Stimulated activated naive CD8-positive, alpha-beta T cell treated with anti-CD3 and anti-CD28 coated beads, Interleukin-15, Interleukin-2, amounts not matched to agents 100 ng/mL and 50 ng/mL, for 24 hours (primary cell): ENCODE measurements at regions not wholly inside any gene's neighbourhood (a gene's known extent, or its start where the extent isn't known, plus 50 kb on each side); places are given as distances from the start of the nearest gene placed in this dataset.

ENCODE experiments used
- H3K27ac Mint-ChIP-seq: one replicate; pipeline ENCODE4 v1.8.0; 2021; ENCODE audit warnings: mild to moderate bottlenecking, mixed read lengths
- H3K27me3 Mint-ChIP-seq: one replicate; pipeline ENCODE4 v1.8.0; 2021; ENCODE audit warnings: mixed read lengths
- H3K36me3 Mint-ChIP-seq: one replicate; pipeline ENCODE4 v1.8.0; 2021; ENCODE audit warnings: low read depth, mixed read lengths
- H3K4me1 Mint-ChIP-seq: one replicate; pipeline ENCODE4 v1.8.0; 2021; ENCODE audit warnings: low read depth, mixed read lengths
- H3K4me3 Mint-ChIP-seq: one replicate; pipeline ENCODE4 v1.8.0; 2021; ENCODE audit warnings: mild to moderate bottlenecking, mixed read lengths
- H3K9me3 Mint-ChIP-seq: one replicate; pipeline ENCODE4 v1.8.0; 2021; ENCODE audit warnings: mixed read lengths

GRCh38 chr12:67208281-67209067, 60.7 kb upstream of the CAND1 start:
- no peaks in the 10 kb centered on the region for H3K4me1 Mint-ChIP-seq
- H3K9me3 Mint-ChIP-seq: no peaks in the 10 kb centered on the region
- H3K4me3 Mint-ChIP-seq: no peak overlapping the region
- H3K36me3 Mint-ChIP-seq: no peaks in the 10 kb centered on the region
- H3K27ac Mint-ChIP-seq: no peak overlapping the region
- peaks cover 43% of the 10 kb centered on the region for H3K27me3 Mint-ChIP-seq

DNA sequence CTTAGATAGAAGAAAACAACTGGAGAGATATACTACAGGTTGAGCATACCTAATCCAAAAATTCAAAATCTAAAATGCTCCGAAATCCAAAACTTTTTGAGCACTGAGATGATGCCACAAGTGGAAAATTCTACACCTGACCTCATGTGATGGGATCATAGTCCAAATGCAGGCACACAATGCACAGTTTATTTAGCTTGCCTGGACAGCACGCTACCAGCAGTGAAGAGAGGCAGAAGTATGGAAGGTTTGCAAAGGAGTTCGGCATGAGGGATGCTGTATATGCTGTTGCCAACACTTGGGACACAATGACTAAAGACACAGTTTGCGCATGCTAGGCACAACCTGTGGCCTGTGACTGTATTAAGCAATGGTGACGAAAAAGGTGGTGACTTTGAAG, 58.1 kb upstream of the CAND1 start:
- H3K36me3 Mint-ChIP-seq: no peaks in the 10 kb centered on the region
- H3K27ac Mint-ChIP-seq: no peak overlapping the region
- no peak overlapping the region for H3K4me3 Mint-ChIP-seq
- no peaks in the 10 kb centered on the region for H3K9me3 Mint-ChIP-seq
- peaks cover 31% of the 10 kb centered on the region for H3K27me3 Mint-ChIP-seq
- H3K4me1 Mint-ChIP-seq: no peaks in the 10 kb centered on the region

GRCh38 chr12:67211494-67211893, 57.7 kb upstream of the CAND1 start:
- no peaks in the 10 kb centered on the region for H3K9me3 Mint-ChIP-seq
- no peak overlapping the region for H3K27ac Mint-ChIP-seq
- no peak overlapping the region for H3K4me3 Mint-ChIP-seq
- no peaks in the 10 kb centered on the region for H3K36me3 Mint-ChIP-seq
- no peaks in the 10 kb centered on the region for H3K4me1 Mint-ChIP-seq
- peaks cover 32% of the 10 kb centered on the region for H3K27me3 Mint-ChIP-seq

DNA sequence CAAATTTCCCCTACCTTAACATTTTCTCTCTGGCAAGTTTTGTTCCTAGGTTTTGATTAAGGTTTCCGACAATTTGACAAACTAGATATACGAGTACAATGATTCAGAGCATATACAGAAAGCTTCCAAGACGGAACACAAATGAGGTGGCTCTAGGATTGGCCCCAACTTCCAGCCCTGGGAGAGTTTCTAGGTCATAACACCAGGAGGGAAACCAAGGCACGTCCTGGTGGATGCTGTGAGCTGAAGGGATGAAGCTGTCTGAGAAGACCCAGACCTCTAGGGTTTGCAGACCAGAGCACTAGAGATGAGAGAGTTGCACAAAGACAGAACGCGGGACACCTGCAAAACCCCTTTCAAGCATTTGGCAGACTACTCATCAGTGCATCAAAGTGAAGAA, 51.5 kb upstream of the CAND1 start:
- Mint-ChIP-seq H3K9me3 (no peaks in the 10 kb centered on the region), H3K27ac (no peak overlapping the region), H3K36me3 (no peaks in the 10 kb centered on the region), H3K4me1 (no peaks in the 10 kb centered on the region), H3K4me3 (no peak overlapping the region), H3K27me3 (peaks cover 12% of the 10 kb centered on the region)
